ENCODE measurements at regions not wholly inside any gene's neighbourhood (a gene's known extent, or its start where the extent isn't known, plus 50 kb on each side); places are given as distances from the start of the nearest gene placed in this dataset.

- no peak for TF ChIP-seq RAD21 (IDR thresholded peaks at IDR 0.05)
- TF ChIP-seq CTCF (IDR thresholded peaks at IDR 0.05; ENCODE audit: low read depth, low read length, missing input control): no peak
- TF ChIP-seq NR2F2 (IDR thresholded peaks at IDR 0.05): no peak
- TF ChIP-seq JUND (IDR thresholded peaks at IDR 0.05): no peak
- TF ChIP-seq YY1 (IDR thresholded peaks at IDR 0.05): no peak
- no peak for TF ChIP-seq GABPA (IDR thresholded peaks at IDR 0.05 in 1 of 2, conservative IDR thresholded peaks at IDR 0.05 in 1 of 2)
- TF ChIP-seq RXRA (IDR thresholded peaks at IDR 0.05): no peak
- TF ChIP-seq EGR1 (IDR thresholded peaks at IDR 0.05; ENCODE audit: low read depth in 2 of 2): no peak
- no peak for TF ChIP-seq FOXA1 (IDR thresholded peaks at IDR 0.05)
- TF ChIP-seq HNF4A (conservative IDR thresholded peaks at IDR 0.05): no peak
- TF ChIP-seq HNF4G (IDR thresholded peaks at IDR 0.05): no peak
Observed at GRCh38 chr1:5342830-5343229, 649.4 kb downstream of the NPHP4 start (continued).

GRCh38 chr1:5342172-5342571 lies 650.1 kb downstream of the NPHP4 start:
- no peak for DNase-seq (ENCODE audit: low spot score)
- no peaks in the 10 kb centered on the region for H3K36me3 ChIP-seq (ENCODE audit: control insufficient read depth in 4 of 4, insufficient read depth in 3 of 4, low read depth in 1 of 4, low read length in 3 of 4)
- no peak overlapping the region for H3K4me3 ChIP-seq (ENCODE audit: low read depth in 1 of 3, low read length in 3 of 3)
- 87% methylated on average over 8 of the region's 8 CpGs for WGBS
- H3K9ac ChIP-seq (ENCODE audit: low read depth in 1 of 2, low read length in 2 of 2): no peak overlapping the region
- no peak overlapping the region for H3K27ac ChIP-seq (ENCODE audit: low read depth in 1 of 2, low read length in 2 of 2)
- no peaks in the 10 kb centered on the region for H3K4me1 ChIP-seq (ENCODE audit: control insufficient read depth in 4 of 4, insufficient read depth in 4 of 4, low read length in 3 of 4)
- no peaks in the 10 kb centered on the region for H3K9me3 ChIP-seq (ENCODE audit: control insufficient read depth in 4 of 4, low read length in 3 of 4)
- TF ChIP-seq GABPA (IDR thresholded peaks at IDR 0.05 in 1 of 2, conservative IDR thresholded peaks at IDR 0.05 in 1 of 2) (no peak), CTCF (IDR thresholded peaks at IDR 0.05; ENCODE audit: low read depth, low read length, missing input control) (no peak), SP1 (IDR thresholded peaks at IDR 0.05) (no peak), EGR1 (IDR thresholded peaks at IDR 0.05; ENCODE audit: low read depth in 2 of 2) (no peak), JUND (IDR thresholded peaks at IDR 0.05) (no peak), HNF4A (conservative IDR thresholded peaks at IDR 0.05) (no peak), REST (IDR thresholded peaks at IDR 0.05) (no peak), NR2F2 (IDR thresholded peaks at IDR 0.05) (no peak), ATF3 (IDR thresholded peaks at IDR 0.05) (no peak), MAX (IDR thresholded peaks at IDR 0.05) (no peak), RAD21 (IDR thresholded peaks at IDR 0.05) (no peak), RXRA (IDR thresholded peaks at IDR 0.05) (no peak)
- H3K27me3 ChIP-seq (ENCODE audit: control insufficient read depth in 4 of 4, insufficient read depth in 4 of 4, low read length in 3 of 4): no peaks in the 10 kb centered on the region
